OCI-M2 (cell line): ENCODE measurements at regions not wholly inside any gene's neighbourhood (a gene's known extent, or its start where the extent isn't known, plus 50 kb on each side); places are given as distances from the start of the nearest gene placed in this dataset.

Experiments
- DNase-seq: peaks from one replicate; lab custom pipeline; 2025; ENCODE audit not compliant: unreplicated experiment; lab: John Stamatoyannopoulos, UW

- DNase-seq, result no peak
Measured at GRCh38 chr2:188122985-188123384, 168.7 kb upstream of the GULP1 start.

- DNase-seq, result no peak
Measured at GRCh38 chr2:188129677-188130076, 162.0 kb upstream of the GULP1 start.

- no peak for DNase-seq
Measured at GRCh38 chr2:188130317-188130716, 161.4 kb upstream of the GULP1 start.

- no peak for DNase-seq
Measured at GRCh38 chr2:188131281-188131680, 160.4 kb upstream of the GULP1 start.

- DNase-seq, result no peak
Measured at GRCh38 chr2:188132385-188132784, 159.3 kb upstream of the GULP1 start.

- DNase-seq, result no peak
Measured at GRCh38 chr2:188134241-188134640, 157.4 kb upstream of the GULP1 start.

GRCh38 chr2:188138313-188138712 lies 153.4 kb upstream of the GULP1 start:
- DNase-seq, result no peak

- no peak for DNase-seq
Measured at GRCh38 chr2:188142088-188142487, 149.6 kb upstream of the GULP1 start.

GRCh38 chr2:188142636-188143295 lies 148.9 kb upstream of the GULP1 start:
- no peak for DNase-seq

GRCh38 chr2:188145885-188146284 lies 145.8 kb upstream of the GULP1 start:
- no peak for DNase-seq

- DNase-seq, result no peak
Measured at GRCh38 chr2:188146888-188147287, 144.8 kb upstream of the GULP1 start.

- DNase-seq, result no peak
Measured at GRCh38 chr2:188151670-188152069, 140.0 kb upstream of the GULP1 start.

- no peak for DNase-seq
Measured at GRCh38 chr2:188158337-188159100, 133.2 kb upstream of the GULP1 start.

GRCh38 chr2:188159484-188159883 lies 132.2 kb upstream of the GULP1 start:
- DNase-seq, result no peak

- no peak for DNase-seq
Measured at GRCh38 chr2:188170356-188170755, 121.3 kb upstream of the GULP1 start.

- DNase-seq, result no peak
Measured at GRCh38 chr2:188176620-188177019, 115.1 kb upstream of the GULP1 start.

GRCh38 chr2:188181067-188181838 lies 110.4 kb upstream of the GULP1 start:
- DNase-seq, result no peak

GRCh38 chr2:188181884-188182283 lies 109.8 kb upstream of the GULP1 start:
- no peak for DNase-seq

- DNase-seq, result no peak
Measured at GRCh38 chr2:188187726-188188125, 103.9 kb upstream of the GULP1 start.

- no peak for DNase-seq
Measured at GRCh38 chr2:188189356-188189755, 102.3 kb upstream of the GULP1 start.

GRCh38 chr2:188193230-188193629 lies 98.4 kb upstream of the GULP1 start:
- DNase-seq, result no peak
